A204.1 (cell line): ENCODE measurements at regions not wholly inside any gene's neighbourhood (a gene's known extent, or its start where the extent isn't known, plus 50 kb on each side); places are given as distances from the start of the nearest gene placed in this dataset.

Experiments used
- FAIRE-seq: peaks from 2 replicates; lab custom pipeline; 2012; peaks lifted over from hg19 to GRCh38; lab: Jason Lieb, UNC

DNA sequence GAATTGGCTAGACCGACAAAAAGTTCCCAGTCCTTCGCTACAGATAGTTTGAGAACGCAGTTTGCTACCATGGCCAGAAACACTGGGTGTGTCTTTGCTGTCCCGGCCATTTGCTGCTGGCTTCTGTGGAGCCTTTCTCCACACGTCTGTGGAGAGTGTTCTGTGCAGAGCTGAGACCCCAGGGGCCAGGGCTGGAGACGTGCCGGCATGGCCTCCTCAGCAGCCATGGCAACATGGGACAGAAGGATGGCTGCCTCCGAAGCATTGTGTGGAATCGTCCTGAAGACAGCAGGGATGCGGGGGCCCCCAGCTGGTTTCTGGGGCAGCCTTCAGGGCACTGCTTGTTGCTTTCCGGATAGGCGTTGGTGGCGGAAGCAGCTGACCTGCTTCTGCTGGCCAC is 142.8 kb downstream of the GADD45G start:
- no peak for FAIRE-seq

DNA sequence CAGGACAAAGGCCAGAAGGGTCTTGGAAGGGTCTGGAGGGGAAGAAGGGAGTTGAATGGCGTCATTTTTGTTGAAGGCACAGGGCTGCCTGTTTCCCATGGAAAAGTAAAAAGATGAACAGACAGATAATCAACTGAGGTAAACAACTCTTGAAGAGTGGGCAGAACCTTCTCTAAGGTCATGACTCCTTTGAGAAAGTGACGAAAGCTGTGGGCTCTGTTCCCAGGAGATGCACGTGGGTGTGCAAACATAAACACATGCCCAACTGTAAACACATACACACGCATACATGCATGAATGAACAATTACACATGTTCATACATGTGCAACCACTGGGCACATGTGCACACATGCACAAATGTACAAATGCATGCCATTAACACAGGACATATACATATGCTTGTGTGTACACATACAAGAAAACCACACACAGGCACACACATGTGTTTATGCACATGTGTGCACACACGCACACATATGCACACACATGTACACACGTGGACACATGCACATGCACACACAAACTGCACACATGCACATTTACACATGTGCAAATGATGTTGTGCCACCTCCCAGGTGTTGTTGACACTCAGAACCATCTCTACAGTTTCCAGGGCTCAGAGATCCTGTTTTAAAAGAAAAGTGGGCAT is 143.3 kb downstream of the GADD45G start:
- no peak for FAIRE-seq

DNA sequence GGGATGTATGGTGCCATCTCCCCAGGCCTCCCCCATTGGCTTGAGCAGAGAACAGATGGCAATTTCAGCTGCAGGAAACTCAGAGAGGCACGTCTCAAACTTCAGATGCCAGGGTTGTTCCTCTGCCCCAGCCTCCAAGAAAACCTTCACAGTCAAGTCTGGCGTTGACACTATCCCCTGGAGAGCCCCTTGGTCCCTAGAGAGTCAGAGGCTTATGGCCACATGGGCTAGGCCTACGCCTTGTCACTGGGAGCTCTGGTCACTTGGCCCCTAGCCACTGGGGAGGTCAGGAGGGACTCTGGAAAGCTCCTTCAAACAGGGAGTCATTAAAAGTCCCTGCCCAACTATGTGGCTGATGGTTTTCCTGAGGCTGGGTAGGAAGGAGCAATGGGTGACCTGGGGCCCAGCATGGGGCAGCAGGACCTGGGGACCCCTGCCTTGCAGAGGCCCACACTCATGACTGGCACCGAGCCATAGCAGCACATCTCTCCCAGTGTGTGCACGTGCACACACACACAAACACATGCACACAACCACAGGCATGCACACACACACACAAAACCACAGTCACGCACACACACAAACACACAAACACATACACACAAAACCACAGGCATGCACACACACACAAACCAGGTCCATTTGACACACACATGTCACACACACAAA is 144.2 kb downstream of the GADD45G start:
- no peak for FAIRE-seq

DNA sequence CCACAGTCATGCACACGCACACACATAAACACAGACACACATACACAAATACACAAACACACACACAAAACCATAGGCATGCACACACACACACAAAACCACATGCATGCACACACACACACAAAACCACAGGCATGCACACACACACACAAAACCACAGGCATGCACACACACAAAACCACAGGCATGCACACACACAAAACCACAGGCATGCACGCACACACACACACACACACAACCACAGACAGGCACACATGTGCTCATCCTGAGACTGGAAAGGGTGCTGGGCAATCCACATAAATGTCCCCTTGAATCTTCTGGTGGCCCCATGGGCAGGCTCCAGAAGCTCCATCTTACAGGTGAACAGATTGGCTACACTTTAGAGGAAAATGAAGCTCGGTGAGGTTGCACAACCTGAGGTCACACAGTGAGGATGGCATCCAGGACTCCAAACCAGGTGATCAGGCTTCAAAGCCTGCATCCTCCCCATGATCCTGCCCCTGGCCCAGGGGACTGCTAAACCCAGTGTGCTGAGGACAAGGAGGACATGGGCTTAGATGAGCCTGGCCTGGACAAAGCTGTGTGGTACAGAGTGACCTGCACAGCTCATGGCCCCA is 144.8 kb downstream of the GADD45G start:
- no peak for FAIRE-seq

DNA sequence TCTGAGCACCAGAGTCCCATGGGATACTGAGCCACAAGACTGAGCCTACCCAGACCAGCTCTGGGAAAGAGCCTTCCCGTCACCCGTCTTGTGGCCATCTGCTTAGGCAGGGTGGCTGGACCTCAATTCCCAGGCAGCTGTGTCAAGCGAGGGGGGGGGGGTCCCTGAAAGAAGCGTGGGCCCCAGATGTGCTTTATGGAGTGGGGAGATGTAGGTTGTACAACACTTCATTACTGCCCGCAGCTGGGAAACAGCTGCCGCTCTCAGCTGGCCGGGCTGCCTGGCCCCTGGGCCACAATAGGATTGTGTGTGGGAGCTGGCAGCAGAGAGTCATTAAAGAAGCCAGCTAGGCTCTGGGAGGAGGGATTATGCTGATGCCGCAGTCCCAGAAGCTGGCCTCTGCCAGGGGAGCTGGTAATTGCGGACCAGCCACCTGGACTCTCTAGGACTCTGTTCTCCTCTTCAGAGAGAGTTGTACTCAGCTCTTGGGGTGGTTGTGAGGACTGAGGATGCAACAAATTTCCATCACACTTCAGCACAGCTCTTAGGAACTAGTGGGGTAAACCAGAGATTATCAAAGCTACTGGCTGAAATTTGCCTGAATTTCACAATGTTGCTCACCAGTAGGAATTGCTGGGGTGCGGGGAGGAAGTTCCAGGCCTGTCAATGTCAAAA is 145.4 kb downstream of the GADD45G start:
- FAIRE-seq = no peak

DNA sequence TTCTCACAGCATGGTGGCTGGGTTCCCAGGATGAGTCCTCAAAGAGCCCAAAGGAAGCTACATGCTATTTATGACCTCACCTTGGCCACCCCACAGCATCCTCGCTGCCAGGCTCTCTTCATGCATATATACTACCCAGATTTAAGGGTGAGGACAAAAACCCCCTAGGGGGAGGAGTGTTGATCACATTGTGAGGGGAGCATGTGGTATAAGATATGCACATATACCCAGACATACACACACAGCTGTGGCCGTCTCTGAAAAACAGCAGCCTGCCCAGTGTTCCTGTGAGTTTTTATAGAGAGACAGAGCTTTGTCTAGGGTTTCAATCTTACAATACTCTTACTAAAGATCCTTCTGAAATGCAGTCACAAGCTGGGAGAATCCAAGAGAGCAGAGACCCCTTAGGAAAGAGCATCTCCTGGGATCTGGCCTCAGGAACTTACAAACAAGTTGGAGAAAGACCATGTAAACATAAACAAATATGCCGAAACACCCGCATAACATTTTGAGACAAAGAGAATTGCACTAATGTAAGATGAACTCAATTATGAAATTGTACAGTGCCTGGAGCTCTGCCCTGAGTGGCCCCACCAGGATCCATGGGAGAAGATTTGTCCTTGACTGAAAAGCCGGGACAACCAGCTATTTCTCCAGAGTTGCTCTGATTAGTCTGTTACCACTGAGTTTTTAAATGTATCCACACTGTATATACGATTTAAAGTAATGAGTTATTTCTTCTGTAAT is 146.4 kb downstream of the GADD45G start:
- FAIRE-seq = no peak

DNA sequence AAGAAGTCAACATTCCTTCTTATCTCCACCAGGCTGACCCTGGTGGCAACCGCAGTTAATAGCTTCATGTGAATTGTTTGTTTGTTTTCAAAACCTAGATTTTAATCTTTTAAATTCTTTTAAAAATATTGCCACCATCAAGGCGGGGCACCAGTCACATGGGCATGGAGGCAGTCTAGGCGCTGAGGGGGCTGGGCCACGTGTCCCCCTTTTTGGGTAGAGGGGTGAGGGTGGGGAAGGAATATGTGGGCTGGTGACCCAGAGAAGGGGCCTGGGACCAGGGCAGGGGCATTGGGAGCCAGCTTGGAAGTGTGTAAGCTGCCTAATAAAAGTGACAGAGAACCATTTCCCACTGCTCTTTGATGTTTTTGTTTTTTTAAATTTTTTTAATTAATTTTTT is 147.3 kb downstream of the GADD45G start:
- FAIRE-seq = no peak

DNA sequence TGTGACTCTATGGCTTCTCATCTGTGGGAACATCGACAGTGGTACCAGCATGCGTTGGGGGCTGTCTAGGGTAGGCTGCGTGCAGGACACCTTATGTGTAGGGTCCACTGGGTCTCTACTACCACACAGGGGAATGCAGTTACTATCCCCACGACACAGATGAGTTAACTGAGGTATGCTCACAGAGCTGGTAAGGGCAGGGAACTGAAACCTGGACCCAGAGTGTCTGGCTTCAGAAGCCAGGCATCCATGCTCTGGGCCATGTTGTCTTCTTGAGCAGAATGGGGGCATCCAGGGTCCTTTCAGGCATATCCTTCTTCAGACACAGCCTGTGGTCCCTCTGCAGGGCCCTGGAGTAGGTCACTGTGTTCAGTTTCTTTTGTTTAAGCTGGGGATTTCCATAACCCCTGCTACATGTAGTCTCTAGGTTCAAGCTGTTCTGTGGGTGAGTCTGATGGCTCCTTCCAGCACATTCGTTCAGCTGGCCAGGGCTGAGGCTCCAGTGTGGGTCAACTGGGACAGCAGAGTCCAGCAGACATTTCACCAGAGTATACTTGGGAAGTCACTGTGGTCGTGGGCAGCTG is 148.8 kb downstream of the GADD45G start:
- FAIRE-seq = no peak

DNA sequence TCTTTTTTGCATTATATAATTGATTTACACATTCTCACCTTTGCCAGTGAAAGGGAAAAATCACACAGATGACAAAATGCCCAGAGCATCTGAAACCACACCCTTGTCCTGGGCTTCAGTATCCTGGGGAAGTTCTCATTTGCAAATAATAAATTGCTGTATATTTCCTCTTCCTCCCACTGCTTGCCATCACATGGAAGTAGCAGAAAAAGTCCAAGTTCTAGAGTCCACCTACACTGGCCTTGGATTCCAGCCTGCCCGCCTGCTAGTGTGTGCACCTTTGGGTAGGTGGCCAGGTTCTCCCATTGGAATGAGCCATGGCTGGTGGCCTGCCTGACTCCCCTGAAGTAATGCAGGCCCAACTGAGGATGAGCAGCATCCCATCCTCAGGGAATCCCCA is 149.4 kb downstream of the GADD45G start:
- no peak for FAIRE-seq

DNA sequence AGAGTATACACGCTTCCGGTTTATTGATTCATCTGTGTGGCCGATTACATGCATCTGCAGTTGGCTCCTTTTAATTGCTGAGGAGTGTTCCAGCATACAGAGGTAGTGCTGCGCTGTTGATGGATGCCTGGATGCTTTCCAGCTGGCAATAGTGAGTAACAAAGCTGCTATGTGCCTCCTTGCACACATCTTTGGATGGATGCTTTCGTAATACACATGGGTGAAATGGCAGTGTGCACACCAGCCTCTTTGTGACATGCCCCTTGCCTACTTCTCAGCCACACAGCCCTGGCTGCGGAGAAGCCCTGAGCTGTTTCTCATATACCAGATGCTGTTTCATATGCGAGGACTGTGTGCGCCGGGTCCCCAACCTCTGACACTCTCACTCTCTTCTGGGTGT is 151.0 kb downstream of the GADD45G start:
- no peak for FAIRE-seq

DNA sequence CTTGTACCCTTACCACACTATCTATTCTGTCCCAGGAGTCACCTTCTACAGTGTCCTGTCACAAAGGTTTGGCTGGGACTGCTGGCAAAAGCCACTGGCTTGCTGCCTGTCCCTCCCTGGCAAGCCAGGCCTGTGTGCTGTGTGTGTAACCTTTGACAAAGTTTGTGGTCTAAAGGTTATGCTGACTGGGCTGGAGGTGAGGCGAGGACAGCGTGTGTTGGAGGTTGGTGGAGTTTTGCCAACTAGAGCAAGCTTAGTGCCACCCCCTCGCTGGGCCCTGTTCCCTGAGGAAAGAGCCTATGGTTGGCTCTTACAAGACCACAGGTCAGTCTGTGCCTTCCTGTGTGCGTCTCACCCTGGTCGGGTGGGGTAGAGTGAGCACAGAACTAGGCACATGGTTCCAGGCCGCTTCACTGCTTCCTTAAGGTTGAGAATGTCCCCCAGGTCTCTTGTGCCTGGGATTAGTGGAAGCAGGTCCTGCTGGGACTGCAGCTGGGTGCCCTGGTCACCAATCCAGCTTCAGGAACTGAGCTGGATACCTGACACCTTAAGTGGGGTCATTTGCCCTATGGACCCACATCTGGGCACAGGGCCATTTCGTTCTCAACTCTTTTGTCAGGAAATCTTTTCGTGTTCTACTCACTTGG is 152.2 kb downstream of the GADD45G start:
- FAIRE-seq = no peak

DNA sequence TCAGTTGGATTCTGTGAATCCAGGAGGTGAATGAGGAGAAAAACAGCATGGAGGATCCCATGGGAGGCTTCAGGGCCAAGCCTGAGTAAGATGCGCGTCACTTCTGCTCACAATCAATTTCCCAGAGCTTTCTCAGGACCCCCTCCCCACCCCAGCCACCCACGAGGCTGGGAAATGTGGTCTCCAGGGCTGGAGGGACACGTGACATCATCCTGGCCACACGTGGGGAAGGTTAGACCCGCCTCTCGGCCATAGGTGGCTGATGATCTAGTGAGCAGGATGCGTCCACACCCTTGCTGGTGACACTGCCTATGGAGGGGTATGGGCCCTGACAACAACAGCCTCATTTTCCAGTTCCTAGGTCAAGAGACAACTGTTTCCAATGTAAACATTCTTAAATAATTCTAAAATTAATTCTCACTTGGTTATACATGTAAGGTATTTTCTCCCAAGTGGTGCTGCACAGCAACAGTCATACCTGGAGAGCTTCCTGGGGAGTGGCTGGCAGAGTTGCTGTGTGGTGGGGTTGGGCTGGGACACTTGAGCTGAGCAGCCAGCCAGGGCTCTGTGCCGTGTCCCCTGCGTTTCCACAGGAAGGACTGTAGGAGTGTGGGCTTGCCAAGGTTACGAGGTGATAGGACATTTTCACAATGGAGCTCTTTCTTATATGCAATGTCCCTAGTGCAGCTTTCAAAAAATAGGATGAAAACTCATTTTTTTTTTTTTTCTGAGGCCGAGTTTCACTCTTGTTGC is 153.1 kb downstream of the GADD45G start:
- no peak for FAIRE-seq

DNA sequence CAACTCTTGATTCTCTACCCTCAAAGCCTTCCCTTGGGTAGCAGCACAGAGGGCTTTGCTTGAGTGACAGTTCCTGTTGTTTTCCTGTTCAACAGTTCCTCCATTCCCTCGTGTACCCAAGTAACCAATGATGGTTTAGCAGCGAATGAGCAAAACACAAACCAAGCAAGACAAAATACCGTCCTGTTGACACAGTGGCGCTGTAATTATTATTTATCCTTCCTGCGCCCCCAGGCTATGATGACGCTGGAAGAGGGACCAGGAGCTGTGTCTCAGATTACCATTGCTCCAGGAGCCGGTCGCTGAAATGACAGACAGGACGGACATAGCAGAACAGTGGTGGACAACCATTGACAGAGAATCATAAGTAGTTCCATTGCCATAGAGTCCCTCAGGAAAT is 154.8 kb downstream of the GADD45G start:
- no peak for FAIRE-seq

DNA sequence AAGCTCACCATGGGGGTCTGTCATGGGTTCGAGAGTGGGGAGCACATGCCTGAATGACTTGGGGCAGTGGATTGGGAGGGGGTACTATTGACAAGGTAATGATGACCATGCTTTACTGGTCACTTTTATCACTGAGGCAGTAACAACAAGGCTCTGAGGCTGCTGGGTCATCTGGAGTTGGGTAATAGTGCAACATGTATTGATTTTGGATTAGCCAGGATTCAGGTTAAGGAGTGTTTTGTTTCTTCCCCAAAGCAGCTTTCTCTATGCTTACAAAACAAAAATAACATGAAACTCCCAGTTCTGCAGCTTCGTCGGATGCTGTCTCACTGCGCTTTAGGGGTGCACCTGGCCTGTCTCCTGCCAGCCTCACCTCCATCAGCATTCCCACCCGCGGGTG is 155.3 kb downstream of the GADD45G start:
- FAIRE-seq = no peak

DNA sequence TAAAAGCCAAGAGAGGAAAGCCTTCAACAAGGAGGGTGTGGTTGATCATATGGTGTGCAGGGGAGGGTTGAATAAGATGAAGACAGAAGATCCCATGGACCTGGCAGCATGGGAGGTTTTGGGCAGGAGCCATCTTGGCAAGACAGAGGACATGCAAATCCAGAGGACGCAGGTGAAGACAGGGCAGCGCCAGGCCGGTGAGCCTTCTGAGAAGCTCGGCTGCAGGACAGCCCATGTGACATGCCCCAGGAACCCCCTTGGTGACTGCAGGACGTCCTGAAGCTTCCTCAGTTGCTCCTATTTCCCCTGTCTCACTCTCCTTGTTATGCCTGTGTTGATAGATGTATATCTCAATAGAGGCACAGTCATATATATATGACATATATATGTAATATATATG is 159.4 kb downstream of the GADD45G start:
- no peak for FAIRE-seq

DNA sequence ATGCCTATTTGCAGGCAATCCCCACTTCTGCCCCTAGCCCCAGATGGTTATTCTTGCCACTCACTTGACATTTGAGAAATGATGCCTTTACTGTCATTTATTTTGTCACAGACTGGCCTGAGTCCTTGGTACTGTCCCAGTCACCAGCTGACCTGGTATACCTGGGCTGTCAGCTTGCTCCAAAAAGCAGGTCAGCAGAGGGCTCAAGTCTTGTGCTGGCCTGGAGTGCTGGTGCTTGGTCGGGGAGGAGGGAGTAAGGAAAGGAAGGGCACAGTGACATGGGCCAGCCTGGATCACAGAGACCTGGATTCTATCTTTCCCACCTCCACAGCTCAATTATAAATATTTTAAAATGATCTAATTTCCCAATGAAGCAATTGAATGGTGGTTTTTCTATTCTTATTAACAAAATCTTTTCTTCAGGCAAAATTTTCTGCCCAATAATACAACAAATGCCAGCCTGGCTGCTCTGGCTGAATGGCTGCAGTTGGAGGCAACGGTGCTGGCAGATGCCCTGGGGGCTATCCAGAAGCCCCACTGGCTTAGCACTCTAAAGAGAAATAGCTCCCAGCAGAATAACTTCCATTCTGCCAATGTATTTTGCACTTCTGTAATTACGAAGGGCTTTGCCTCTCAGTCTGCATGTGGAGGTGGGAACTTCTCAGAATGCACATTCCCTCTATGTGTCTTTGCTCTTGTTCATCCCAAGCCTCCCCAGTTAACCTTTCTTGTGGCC is 160.6 kb downstream of the GADD45G start:
- no peak for FAIRE-seq

DNA sequence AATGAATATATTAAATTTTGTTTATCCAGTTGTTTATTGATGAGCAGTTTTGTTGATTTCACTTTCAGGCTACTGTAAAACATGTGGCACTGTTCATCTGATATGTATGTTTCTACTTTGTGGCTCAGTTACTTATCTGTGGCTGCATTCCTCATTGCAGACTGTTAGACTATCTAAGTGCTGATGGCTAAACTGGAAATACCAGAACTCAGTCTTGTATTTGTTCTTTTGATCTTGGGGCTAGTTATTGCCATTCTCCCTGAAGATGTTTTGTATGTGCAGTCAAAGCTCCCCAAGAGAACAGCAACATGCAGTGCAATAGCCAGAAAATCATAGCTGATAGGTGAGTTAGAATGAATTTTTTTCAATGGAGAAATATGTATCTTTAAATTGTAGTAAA is 162.2 kb downstream of the GADD45G start:
- no peak for FAIRE-seq

DNA sequence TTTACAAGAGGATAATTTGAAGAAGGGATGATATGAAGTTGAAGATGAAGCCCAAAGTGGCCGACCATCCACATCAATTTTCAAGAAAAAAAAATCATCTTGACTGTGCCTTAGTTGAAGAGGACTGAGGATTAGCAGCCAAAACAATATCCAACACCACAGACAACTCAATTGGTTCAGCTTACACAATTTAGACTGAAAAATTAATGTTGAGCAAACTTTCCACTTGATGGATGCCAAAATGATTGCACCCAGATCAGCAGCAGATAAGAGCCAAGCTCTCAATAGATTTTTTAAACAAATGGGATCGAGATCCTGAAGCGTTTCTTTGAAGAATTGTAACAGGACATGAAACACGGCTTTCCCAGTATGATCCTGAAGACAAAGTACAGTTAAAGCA is 163.2 kb downstream of the GADD45G start:
- FAIRE-seq = no peak

DNA sequence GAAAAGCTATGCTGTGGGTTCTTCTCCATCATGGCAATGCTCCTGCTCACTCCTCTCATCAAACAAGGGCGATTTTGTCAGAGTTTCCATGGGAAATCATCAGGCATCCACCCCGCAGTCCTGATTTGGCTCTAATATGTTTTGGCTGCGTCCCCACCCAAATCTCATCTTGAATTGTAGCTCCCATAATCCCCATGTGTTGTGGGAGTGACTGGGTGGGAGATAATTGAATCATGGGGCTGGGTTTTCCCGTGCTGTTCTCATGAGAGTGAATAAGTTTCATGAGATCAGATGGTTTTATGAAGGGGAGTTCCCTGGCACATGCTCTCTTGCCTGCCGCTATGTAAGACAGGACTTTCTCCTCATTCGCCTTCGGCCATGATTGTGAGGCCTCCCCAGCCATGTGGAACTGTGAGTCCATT is 163.8 kb downstream of the GADD45G start:
- no peak for FAIRE-seq

DNA sequence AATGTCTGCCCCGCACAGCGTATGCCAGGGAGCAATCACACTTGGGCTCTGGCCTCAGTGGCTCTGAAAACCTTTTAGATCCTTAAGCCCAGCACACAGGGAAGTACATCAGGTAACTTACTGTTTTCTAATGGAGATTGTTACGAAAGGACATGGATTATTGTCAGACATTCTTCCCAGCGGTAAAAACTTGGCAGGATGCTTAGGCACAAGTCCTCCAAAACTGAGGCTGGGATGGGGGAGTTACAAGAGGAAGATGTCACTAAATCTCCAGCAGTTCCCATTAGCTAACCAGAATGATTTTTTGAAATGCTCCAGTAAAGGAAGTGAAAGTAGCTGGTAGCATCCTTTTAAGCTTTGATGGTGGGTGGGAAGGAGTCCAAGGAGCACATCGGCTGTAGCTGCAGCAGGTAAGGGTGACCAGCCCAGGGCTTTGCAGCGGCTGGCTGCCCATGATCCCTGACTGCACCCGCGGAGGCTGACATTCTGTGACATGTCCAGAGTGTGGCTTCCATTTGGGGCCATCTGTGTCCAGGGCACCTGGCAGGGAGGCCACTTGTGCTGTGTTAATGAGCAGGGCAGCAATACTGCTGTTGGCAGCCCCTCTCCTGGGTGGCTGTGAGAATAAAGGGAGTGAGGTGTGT is 165.8 kb downstream of the GADD45G start:
- FAIRE-seq = no peak
